ENCODE measurements at regions not wholly inside any gene's neighbourhood (a gene's known extent, or its start where the extent isn't known, plus 50 kb on each side); places are given as distances from the start of the nearest gene placed in this dataset.

- TF ChIP-seq CTCF (IDR thresholded peaks at IDR 0.05 in 2 of 3, conservative IDR thresholded peaks at IDR 0.05 in 1 of 3; ENCODE audit: borderline replicate concordance in 1 of 3, insufficient read depth in 1 of 3, low read depth in 2 of 3, low read length in 2 of 3) = no peak
- no peak for TF ChIP-seq TCF7L2 (IDR thresholded peaks at IDR 0.05; ENCODE audit: borderline replicate concordance, extremely low read depth, insufficient read depth, insufficient read length)
- no peak for TF ChIP-seq MAX (IDR thresholded peaks at IDR 0.05)
- no peak for TF ChIP-seq YY1 (IDR thresholded peaks at IDR 0.05; ENCODE audit: extremely low read depth, insufficient replicate concordance, low read depth, low read length)
- TF ChIP-seq POLR2A (IDR thresholded peaks at IDR 0.05; ENCODE audit: borderline replicate concordance, extremely low read depth, insufficient read depth, insufficient read length) = no peak
- no peak for TF ChIP-seq REST (IDR thresholded peaks at IDR 0.05; ENCODE audit: low read depth)
- TF ChIP-seq EZH2phosphoT487 (IDR thresholded peaks at IDR 0.05; ENCODE audit: borderline replicate concordance) = no peak
- TF ChIP-seq CEBPB (IDR thresholded peaks at IDR 0.05; ENCODE audit: low read depth) = no peak
Observed at GRCh38 chr6:14997507-14997906, 248.4 kb upstream of the JARID2 start.

All from HCT116 (cell line).